Stimulated activated CD4-positive, alpha-beta T cell treated with anti-CD3 and anti-CD28 coated beads, TNF-alpha, amount 100 ng/mL, for 48 hours (primary cell): ENCODE measurements at regions not wholly inside any gene's neighbourhood (a gene's known extent, or its start where the extent isn't known, plus 50 kb on each side); places are given as distances from the start of the nearest gene placed in this dataset.

Source experiments
- DNase-seq, 3 donors: peaks; one replicate each; pipeline ENCODE4 v3.0.0-alpha.2; 2020; ENCODE audit warnings: low read depth in 3 of 3

- no peak for DNase-seq
Observed at GRCh38 chr6:104214901-104215300, 644.8 kb downstream of the HACE1 start.

GRCh38 chr6:104212977-104213668 is 646.6 kb downstream of the HACE1 start:
- no peak for DNase-seq

- DNase-seq = no peak
Observed at GRCh38 chr6:104207635-104208034, 652.1 kb downstream of the HACE1 start.

- no peak for DNase-seq
Observed at GRCh38 chr6:104201557-104201956, 658.2 kb downstream of the HACE1 start.

- DNase-seq = no peak
Observed at GRCh38 chr6:104187616-104188015, 672.1 kb downstream of the HACE1 start.

GRCh38 chr6:104186831-104187230 is 672.9 kb downstream of the HACE1 start:
- no peak for DNase-seq

GRCh38 chr6:104183816-104184435 is 675.8 kb downstream of the HACE1 start:
- no peak for DNase-seq

GRCh38 chr6:104182811-104183210 is 676.9 kb downstream of the HACE1 start:
- no peak for DNase-seq

- DNase-seq = no peak
Observed at GRCh38 chr6:104173668-104174067, 686.1 kb downstream of the HACE1 start.

GRCh38 chr6:104170401-104170800 is 689.3 kb downstream of the HACE1 start:
- DNase-seq = no peak

GRCh38 chr6:104166055-104166668 is 693.6 kb downstream of the HACE1 start:
- no peak for DNase-seq

GRCh38 chr6:104162036-104162669 is 697.6 kb downstream of the HACE1 start:
- no peak for DNase-seq

- no peak for DNase-seq
Observed at GRCh38 chr6:104159045-104159618, 700.6 kb downstream of the HACE1 start.

GRCh38 chr6:104143757-104144156 is 716.0 kb downstream of the HACE1 start:
- no peak for DNase-seq

GRCh38 chr6:104134876-104135275 is 724.8 kb downstream of the HACE1 start:
- no peak for DNase-seq

GRCh38 chr6:104130343-104130742 is 729.4 kb downstream of the HACE1 start:
- no peak for DNase-seq

GRCh38 chr6:104126315-104127005 is 733.3 kb downstream of the HACE1 start:
- DNase-seq = no peak

- no peak for DNase-seq
Observed at GRCh38 chr6:104123227-104123626, 736.5 kb downstream of the HACE1 start.

GRCh38 chr6:104118274-104118673 is 741.4 kb downstream of the HACE1 start:
- DNase-seq = no peak

GRCh38 chr6:104109806-104110205 is 749.9 kb downstream of the HACE1 start:
- DNase-seq = no peak

GRCh38 chr6:104108634-104109033 is 751.1 kb downstream of the HACE1 start:
- no peak for DNase-seq
